GM12892 (cell line): ENCODE measurements at regions not wholly inside any gene's neighbourhood (a gene's known extent, or its start where the extent isn't known, plus 50 kb on each side); places are given as distances from the start of the nearest gene placed in this dataset.

Source experiments
- POLR2A ChIP-seq: IDR thresholded peaks from 2 replicates; pipeline ENCODE4 v1.6.1; 2011; ENCODE audit warnings: low read depth, low read length, control low read depth
- POLR2AphosphoS5 ChIP-seq: IDR thresholded peaks from 2 replicates; pipeline ENCODE4 v1.6.1; 2011; ENCODE audit warnings: low read depth, low read length, control low read depth

DNA sequence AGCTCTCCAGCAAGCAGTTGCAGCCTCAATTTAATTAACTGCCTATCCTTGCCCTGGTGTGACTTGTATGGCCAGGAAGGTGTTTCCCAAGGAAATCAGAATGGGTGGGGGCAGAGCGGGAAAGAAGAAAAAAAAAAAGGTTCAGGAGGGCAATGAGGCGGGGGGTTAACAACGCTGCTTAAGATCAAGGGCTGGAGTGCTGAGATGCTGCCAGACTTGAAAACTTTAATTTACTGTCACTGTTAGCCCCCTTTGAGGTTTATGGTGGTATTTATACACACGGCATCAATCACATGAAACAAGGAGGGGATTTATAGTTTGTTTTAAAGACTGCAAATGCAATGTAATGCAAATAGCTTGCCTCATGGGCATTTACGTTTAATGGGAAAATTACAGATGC lies 319.4 kb upstream of the NR2F2 start:
- TF ChIP-seq POLR2A (no peak), POLR2AphosphoS5 (no peak)
